Skeletal muscle tissue (tissue), 3 donors: ENCODE measurements at regions not wholly inside any gene's neighbourhood (a gene's known extent, or its start where the extent isn't known, plus 50 kb on each side); places are given as distances from the start of the nearest gene placed in this dataset.

Experiments
- H3K27ac ChIP-seq: one replicate; pipeline ENCODE4 v1.7.0; 2013; ENCODE audit warnings: mild to moderate bottlenecking, low read depth, low read length, inconsistent platforms
- H3K27me3 ChIP-seq, 3 donors: one replicate each; pipeline ENCODE4 v1.7.0; 2013; ENCODE audit warnings: low read length in 3 of 3; ENCODE audit not compliant: control insufficient read depth in 3 of 3, insufficient read depth in 3 of 3
- H3K36me3 ChIP-seq, 3 donors: one replicate each; pipeline ENCODE4 v1.7.0; 2013; ENCODE audit warnings: low read length in 3 of 3; ENCODE audit not compliant: control insufficient read depth in 3 of 3, insufficient read depth in 3 of 3
- H3K4me1 ChIP-seq, 3 donors: one replicate each; pipeline ENCODE4 v1.7.0; 2013; ENCODE audit warnings: low read length in 3 of 3, mild to moderate bottlenecking in 3 of 3; ENCODE audit not compliant: control insufficient read depth in 3 of 3, insufficient read depth in 3 of 3
- H3K4me3 ChIP-seq, 3 donors: one replicate each; pipeline ENCODE4 v1.7.0; 2013; ENCODE audit warnings: low read length in 3 of 3
- H3K9ac ChIP-seq, 3 donors: one replicate each; pipeline ENCODE4 v1.7.0; 2013; ENCODE audit warnings: low read length in 3 of 3, mild to moderate bottlenecking in 3 of 3, moderate library complexity in 2 of 3, low read depth in 1 of 3
- H3K9me3 ChIP-seq, 3 donors: one replicate each; pipeline ENCODE4 v1.7.0; 2013; ENCODE audit warnings: low read length in 3 of 3; ENCODE audit not compliant: control insufficient read depth in 3 of 3
- donor health status: Osteomylitis.

DNA sequence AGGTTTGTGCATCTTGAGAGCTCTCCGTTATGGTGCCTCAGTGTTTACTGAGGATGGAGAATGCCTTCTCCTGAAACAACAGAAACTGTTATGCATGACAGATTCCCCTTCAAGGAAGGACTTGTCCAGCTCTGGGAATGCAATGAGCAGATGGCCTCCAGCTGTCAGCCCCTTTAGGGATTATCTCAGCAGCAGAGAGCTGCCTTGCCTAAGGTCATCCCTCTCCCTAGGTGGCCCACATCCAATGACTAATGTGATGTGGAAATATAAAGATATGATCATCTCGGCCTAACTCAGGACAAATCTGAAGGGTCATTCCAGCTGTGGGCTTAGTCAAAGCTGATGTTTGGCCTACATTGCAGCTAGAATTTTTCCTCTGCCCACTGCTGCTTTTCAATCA is 214.3 kb upstream of the N4BP1 start:
- peaks cover 0 to 4% (median 0%) of the 10 kb centered on the region in 3 donors for H3K9me3 ChIP-seq
- no peaks in the 10 kb centered on the region for H3K27me3 ChIP-seq
- H3K27ac ChIP-seq, result no peak overlapping the region
- H3K36me3 ChIP-seq, result no peaks in the 10 kb centered on the region
- no peak overlapping the region for H3K9ac ChIP-seq
- no peak overlapping the region for H3K4me3 ChIP-seq
- H3K4me1 ChIP-seq, result no peaks in the 10 kb centered on the region

DNA sequence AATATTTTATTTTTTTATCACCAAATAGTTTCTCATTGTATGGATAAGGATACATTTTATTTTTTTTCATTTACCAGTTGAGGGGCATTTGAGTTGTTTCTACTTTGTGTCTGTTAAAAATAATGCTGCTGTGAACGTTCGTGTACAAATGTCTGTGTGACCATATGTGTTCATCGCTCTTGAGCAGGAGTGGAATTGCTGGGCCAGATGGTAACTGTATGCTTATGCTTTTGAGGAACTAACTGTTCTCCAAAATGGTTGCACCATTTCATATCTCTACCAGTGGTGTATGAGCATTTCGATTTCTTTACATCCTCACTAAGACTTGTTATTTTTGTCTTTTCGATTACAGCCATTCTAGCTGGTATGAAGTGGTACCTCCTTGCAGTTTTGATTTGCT is 212.5 kb upstream of the N4BP1 start:
- no peaks in the 10 kb centered on the region for H3K36me3 ChIP-seq
- H3K9me3 ChIP-seq, result peaks cover 0 to 4% (median 0%) of the 10 kb centered on the region in 3 donors
- no peaks in the 10 kb centered on the region for H3K4me1 ChIP-seq
- no peak overlapping the region for H3K9ac ChIP-seq
- no peak overlapping the region for H3K4me3 ChIP-seq
- no peaks in the 10 kb centered on the region for H3K27me3 ChIP-seq
- no peak overlapping the region for H3K27ac ChIP-seq

DNA sequence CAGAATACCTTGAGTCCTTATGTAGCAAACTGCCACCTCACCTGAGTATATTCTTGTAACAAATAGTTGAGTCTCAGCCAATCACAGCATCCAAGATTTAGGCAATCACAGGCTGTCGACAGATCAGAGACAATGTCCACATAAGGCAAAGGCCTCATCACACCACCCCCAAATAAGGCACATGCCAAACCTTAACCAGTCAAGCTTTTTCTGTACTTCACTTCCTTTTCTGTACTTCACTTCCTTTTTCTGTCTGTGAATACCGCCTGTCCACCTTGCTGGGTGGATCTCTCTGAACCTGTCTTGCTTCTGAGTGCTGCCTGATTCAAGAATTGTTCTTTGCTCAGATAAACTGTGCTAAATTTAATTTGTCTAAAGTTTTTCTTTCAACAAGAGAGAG is 210.4 kb upstream of the N4BP1 start:
- H3K27me3 ChIP-seq, result no peaks in the 10 kb centered on the region
- H3K36me3 ChIP-seq, result no peaks in the 10 kb centered on the region
- H3K4me1 ChIP-seq, result no peaks in the 10 kb centered on the region
- peaks cover 0 to 4% (median 0%) of the 10 kb centered on the region in 3 donors for H3K9me3 ChIP-seq
- H3K4me3 ChIP-seq, result no peak overlapping the region
- H3K27ac ChIP-seq, result no peak overlapping the region
- H3K9ac ChIP-seq, result no peak overlapping the region

DNA sequence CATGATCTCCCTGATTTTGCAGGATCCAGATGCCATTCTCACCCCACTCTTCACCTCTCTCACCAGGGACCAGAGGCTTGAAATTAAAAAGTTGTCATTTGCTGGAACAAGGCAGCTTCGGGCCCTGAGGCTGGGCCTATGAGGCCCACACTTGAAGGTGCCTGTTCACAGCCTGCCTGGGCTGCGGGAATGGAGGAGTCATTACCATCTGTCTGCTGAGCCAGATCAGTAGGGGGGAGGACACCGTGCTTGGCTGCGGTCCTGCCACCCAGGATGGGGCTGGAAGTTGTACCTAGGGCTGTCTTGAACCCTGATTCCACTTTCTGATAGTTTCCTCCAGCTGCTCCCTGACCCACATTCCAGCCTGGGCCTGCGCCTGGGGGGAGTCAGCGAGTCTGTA is 208.3 kb upstream of the N4BP1 start:
- H3K27ac ChIP-seq, result no peak overlapping the region
- no peaks in the 10 kb centered on the region for H3K36me3 ChIP-seq
- H3K27me3 ChIP-seq, result peaks cover 0 to 3% (median 0%) of the 10 kb centered on the region in 3 donors
- H3K9ac ChIP-seq, result no peak overlapping the region
- no peak overlapping the region for H3K4me3 ChIP-seq
- H3K9me3 ChIP-seq, result no peaks in the 10 kb centered on the region
- H3K4me1 ChIP-seq, result no peaks in the 10 kb centered on the region

DNA sequence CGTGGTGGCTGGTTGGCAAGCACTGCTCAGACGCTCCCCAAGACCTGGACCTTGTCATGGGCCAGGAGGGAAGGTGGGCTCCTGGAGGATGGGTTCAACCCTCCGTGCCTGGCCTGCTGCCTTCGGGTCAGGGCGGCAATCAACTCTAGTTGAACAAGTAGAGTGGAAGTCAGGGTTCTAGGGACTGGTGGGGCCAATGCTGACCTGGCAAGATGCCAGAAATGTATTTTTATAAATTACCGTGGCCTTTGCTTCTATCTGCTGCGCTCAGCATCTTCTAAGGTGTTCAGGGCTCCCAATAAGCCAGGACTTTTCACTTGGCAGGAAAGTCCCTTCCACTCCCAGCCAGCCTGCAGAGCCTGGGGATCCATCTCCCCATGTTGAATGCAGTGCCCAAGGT is 207.1 kb upstream of the N4BP1 start:
- Histone ChIP-seq H3K9ac (no peak overlapping the region), H3K27me3 (peaks cover 0 to 3% (median 0%) of the 10 kb centered on the region in 3 donors), H3K27ac (no peak overlapping the region), H3K4me1 (no peaks in the 10 kb centered on the region), H3K36me3 (no peaks in the 10 kb centered on the region), H3K9me3 (no peaks in the 10 kb centered on the region), H3K4me3 (no peak overlapping the region)

DNA sequence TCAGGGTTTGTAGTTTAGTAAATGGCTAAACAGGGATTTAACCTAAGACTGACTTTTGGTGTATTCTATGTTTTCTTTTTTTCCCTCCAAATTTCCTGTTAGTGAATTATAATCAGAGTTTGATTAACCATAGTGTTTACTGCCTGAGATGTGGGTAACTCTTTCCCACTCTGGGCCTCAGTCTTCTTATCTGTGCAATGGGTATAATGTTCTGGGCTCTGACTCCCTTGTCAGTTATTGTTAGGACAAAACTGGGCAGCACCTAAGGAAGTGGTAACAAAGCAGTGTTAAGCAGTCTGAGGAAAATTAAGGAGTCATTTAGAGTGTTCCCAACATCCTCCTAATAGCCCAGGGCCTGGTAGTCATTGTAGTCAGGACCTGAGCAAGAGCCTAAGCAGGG is 206.4 kb upstream of the N4BP1 start:
- Histone ChIP-seq H3K9ac (no peak overlapping the region), H3K4me3 (no peak overlapping the region), H3K4me1 (no peaks in the 10 kb centered on the region), H3K27ac (no peak overlapping the region), H3K27me3 (peaks cover 4 to 7% (median 6%) of the 10 kb centered on the region in 3 donors), H3K9me3 (no peaks in the 10 kb centered on the region), H3K36me3 (no peaks in the 10 kb centered on the region)

DNA sequence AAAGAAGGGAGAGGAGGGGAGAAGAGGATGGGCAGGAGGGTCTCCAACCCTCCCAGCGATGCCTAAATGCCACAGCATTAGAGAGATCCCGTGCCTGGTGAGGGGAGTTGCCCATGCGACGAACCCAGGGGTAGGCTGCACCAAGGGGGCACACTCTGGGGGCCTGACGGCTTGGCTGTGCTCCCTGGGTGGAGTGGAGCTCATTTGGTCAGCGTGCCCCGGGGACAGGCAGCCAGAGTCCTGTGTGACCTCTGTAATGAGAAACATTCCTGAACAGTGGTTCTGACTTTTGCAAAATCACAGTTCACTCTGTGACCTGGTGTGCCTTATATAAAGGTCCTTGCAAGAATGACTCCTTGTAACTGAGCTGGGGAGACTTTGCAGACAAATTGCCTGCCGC is 205.0 kb upstream of the N4BP1 start:
- Histone ChIP-seq H3K27me3 (peaks cover 12 to 16% (median 15%) of the 10 kb centered on the region in 3 donors), H3K4me3 (no peak overlapping the region), H3K4me1 (no peaks in the 10 kb centered on the region), H3K27ac (no peak overlapping the region), H3K36me3 (no peaks in the 10 kb centered on the region), H3K9me3 (no peaks in the 10 kb centered on the region), H3K9ac (no peak overlapping the region)

DNA sequence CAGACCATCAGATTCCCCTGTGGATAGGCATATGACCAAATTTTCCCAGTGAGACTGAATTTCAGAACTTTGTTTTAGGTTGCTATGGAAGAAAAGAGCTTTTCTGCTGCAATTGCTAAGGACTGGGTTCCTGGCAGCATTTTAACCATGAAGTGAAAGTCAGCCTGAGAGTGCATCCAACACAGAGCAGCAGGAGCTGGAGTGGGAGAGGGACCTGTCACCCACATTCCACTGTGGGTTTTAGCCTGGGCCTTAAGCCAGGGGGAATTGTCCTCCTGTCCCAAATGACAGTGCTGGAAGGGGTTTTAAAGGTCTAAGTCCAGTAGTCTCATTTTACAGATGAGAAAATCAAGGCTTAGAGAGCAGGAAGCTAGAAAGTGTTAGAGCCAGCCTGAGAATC is 203.5 kb upstream of the N4BP1 start:
- peaks cover 15 to 18% (median 18%) of the 10 kb centered on the region in 3 donors for H3K27me3 ChIP-seq

DNA sequence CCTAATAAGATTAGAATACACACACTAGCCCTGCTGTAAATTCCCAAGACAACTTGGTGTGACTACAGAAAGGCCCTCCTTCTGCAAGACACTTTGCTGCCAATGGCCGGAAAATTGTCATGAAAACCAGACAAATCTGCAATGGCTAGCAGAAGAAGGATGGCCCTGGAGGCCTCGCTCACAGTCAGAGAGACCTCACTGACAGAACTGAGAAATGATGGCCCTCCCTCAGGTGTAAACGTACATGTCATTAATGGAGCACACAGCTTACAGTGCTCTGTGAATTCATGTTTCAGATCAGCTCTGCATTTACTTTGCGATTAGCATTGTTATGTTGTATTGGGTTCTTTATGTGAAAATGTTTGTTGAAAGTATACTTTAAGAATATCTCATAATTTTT is 202.9 kb upstream of the N4BP1 start:
- Histone ChIP-seq H3K27ac (no peak overlapping the region), H3K27me3 (peaks cover 15 to 18% (median 18%) of the 10 kb centered on the region in 3 donors), H3K9me3 (no peaks in the 10 kb centered on the region), H3K4me1 (no peaks in the 10 kb centered on the region), H3K9ac (no peak overlapping the region), H3K4me3 (no peak overlapping the region), H3K36me3 (no peaks in the 10 kb centered on the region)

More for the DNA sequence above, 203.5 kb upstream of the N4BP1 start:
- Histone ChIP-seq H3K27ac (no peak overlapping the region), H3K4me1 (no peaks in the 10 kb centered on the region), H3K9me3 (no peaks in the 10 kb centered on the region), H3K4me3 (no peak overlapping the region), H3K36me3 (no peaks in the 10 kb centered on the region), H3K9ac (no peak overlapping the region)

DNA sequence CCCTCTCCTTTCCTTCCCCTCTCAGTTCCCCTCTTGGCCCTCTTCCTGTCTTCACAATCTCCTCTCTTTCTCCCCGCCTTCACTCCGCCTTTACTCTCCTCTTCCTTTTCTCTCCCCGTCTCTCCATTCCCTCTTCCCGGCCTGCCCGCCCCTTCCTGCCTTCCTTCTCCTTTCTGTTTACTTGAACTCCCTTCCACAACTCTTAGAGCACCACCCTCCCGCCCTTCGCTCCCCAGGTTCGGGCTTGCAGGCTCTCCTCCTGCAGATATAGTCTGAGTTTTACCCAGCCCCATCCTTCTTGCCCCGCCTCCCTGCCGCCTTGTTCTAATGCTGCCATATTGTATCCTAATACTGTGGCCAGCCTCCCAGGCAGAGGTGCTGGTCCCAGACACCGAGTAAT is 201.5 kb upstream of the N4BP1 start:
- Histone ChIP-seq H3K27me3 (peaks cover 15 to 18% (median 18%) of the 10 kb centered on the region in 3 donors), H3K9ac (no peak overlapping the region), H3K36me3 (no peaks in the 10 kb centered on the region), H3K4me3 (no peak overlapping the region), H3K27ac (no peak overlapping the region), H3K4me1 (no peaks in the 10 kb centered on the region), H3K9me3 (no peaks in the 10 kb centered on the region)
